SK-N-MC (cell line): ENCODE measurements at regions not wholly inside any gene's neighbourhood (a gene's known extent, or its start where the extent isn't known, plus 50 kb on each side); places are given as distances from the start of the nearest gene placed in this dataset.

Source experiments
- DNase-seq: peaks from one replicate; pipeline ENCODE4 v3.0.0-alpha.2; 2011; ENCODE audit warnings: low read depth, low spot score
- H3K27ac ChIP-seq: fragments of 200-600 bp; sonication (generic); 2 replicates; pipeline ENCODE4 v1.5.1; 2016; ENCODE audit warnings: mixed run types
- H3K36me3 ChIP-seq: fragments of 200-600 bp; sonication (generic); 2 replicates; pipeline ENCODE4 v1.6.1; 2017; ENCODE audit warnings: antibody characterized with exemption, low read length, mixed read lengths; ENCODE audit not compliant: insufficient read depth
- H3K4me3 ChIP-seq: fragments of 200-600 bp; sonication (generic); 2 replicates; pipeline ENCODE4 v1.5.1; 2016
- H3K9ac ChIP-seq: fragments of 200-600 bp; sonication (generic); 2 replicates; pipeline ENCODE4 v1.8.0; 2017; ENCODE audit warnings: mixed run types, mixed read lengths; ENCODE audit not compliant: insufficient read length
- H3K9me3 ChIP-seq: fragments of 200-600 bp; sonication (generic); 2 replicates; pipeline ENCODE4 v1.6.1; 2017; ENCODE audit warnings: low read depth, mild to moderate bottlenecking, antibody characterized with exemption, low read length, moderate library complexity, mixed read lengths
- EZH2 ChIP-seq: fragments of 200-600 bp; sonication (generic); IDR thresholded peaks from one replicate; pipeline ENCODE4 v1.6.1; 2017; ENCODE audit warnings: antibody characterized with exemption
- FOXP2 ChIP-seq: optimal IDR thresholded peaks from 2 replicates; pipeline ENCODE3; 2011; ENCODE audit warnings: mild to moderate bottlenecking, moderate library complexity; ENCODE audit not compliant: insufficient read depth; ENCODE audit errors: extremely low read length, control extremely low read depth
- POLR2AphosphoS5 ChIP-seq: IDR thresholded peaks from 2 replicates; pipeline ENCODE4 v1.6.1; 2012; ENCODE audit warnings: mild to moderate bottlenecking, low read depth, low read length, borderline replicate concordance

DNA sequence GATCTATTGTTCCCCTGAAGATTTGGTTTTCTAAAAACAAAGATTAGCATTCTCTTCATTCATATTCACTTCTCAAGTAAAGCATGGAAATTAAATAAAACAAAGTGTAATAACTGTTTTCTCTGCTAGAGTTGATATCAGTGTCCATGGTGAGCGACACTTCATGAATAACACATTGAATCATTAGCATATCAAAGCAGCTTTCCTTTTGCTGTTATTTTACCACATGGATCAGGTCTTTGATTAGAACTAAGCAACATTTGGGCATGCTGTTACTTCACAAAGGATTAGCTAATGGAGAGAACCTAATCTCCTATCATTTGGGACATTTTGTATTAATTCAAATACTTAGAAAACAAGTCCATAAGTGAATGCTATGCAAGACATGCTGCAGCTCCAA, 368.8 kb upstream of the CDH19 start:
- no peak overlapping the region for H3K4me3 ChIP-seq
- DNase-seq = no peak
- H3K9ac ChIP-seq = no peak overlapping the region
- H3K36me3 ChIP-seq = no peaks in the 10 kb centered on the region
- TF ChIP-seq FOXP2 (no peak), EZH2 (no peak), POLR2AphosphoS5 (no peak)
- H3K27ac ChIP-seq = no peak overlapping the region
- H3K9me3 ChIP-seq = no peaks in the 10 kb centered on the region

DNA sequence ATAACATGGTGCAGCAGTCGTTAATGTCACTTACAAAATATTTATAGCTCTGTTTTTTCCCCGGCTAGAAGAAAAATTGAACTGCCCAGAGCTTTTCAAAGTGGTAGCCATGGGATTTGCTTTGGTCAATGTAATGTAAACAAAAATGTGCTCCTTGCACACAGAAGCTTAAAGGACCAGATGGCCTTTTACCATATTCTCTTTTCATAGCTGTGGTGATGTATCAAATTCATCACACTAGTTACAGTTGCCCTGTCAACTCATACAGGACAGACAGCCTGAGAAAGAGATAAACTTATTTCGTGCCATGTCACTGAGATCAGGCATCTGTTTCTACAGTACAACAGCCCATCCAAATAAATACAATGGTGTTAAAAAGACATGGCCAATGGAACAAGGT, 368.1 kb upstream of the CDH19 start:
- DNase-seq = no peak
- TF ChIP-seq EZH2 = no peak
- no peak for TF ChIP-seq POLR2AphosphoS5
- TF ChIP-seq FOXP2 = no peak
- Histone ChIP-seq H3K9me3 (no peaks in the 10 kb centered on the region), H3K27ac (no peak overlapping the region), H3K4me3 (no peak overlapping the region), H3K9ac (no peak overlapping the region), H3K36me3 (no peaks in the 10 kb centered on the region)

DNA sequence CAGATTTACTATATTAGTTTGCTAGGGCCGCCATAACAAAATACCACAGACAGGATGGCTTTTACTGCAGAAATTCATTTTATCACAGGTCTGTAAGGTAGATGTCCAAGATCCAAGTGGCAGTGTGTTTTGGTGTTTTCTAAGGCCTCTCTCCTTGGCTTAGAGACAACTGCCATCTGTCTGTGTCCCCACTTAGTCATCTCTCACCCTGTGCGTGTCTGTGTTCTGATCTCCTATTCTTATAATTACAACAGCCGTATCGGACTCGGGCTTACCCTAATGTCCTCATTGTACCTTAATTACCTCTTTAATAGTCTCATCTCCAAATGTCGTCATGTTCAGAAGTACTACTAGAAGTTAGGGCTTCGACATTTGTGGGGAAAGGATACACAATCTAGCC, 362.3 kb upstream of the CDH19 start:
- Histone ChIP-seq H3K36me3 (no peaks in the 10 kb centered on the region), H3K27ac (no peak overlapping the region), H3K9ac (no peak overlapping the region), H3K9me3 (no peaks in the 10 kb centered on the region), H3K4me3 (no peak overlapping the region)
- no peak for DNase-seq
- TF ChIP-seq POLR2AphosphoS5 (no peak), EZH2 (no peak), FOXP2 (no peak)

DNA sequence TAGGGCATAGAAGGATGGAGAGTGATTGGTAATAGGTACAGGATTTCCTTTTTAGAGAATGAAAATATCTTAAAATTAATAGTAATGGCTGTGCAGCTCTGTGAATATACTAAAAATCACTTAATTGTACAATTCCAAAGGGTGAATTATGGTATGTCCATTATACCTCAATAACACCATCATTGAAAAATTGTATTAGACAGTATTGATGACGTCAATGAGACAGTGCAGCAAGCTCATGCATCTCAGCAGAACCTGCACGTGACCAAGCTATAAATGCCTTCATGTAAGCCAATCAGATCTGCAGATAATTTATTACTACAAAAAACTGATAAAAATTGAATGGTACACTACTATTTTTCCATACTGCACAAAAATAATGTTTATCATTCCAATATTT, 354.4 kb upstream of the CDH19 start:
- no peak for TF ChIP-seq EZH2
- TF ChIP-seq POLR2AphosphoS5 = no peak
- TF ChIP-seq FOXP2 = no peak
- H3K9me3 ChIP-seq = no peaks in the 10 kb centered on the region
- no peak overlapping the region for H3K27ac ChIP-seq
- H3K4me3 ChIP-seq = no peak overlapping the region
- no peaks in the 10 kb centered on the region for H3K36me3 ChIP-seq
- no peak overlapping the region for H3K9ac ChIP-seq
- DNase-seq = no peak

DNA sequence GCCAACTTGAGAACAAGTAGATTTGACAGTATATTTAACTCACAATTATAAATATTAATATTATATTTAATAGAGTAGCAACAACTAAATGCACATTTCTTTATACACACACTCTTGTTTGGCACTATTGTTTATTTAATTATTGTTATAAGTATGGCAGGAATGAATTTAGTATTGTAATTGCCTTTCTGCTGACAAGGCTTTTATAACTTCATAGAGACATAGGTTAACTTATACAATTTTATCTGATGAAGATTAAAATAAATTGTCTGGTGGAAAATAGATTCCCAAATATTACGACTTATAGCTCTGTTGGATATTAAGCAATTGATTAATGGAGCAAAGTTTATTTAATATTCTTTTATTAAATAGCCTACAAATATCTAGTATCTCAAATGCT, 347.9 kb upstream of the CDH19 start:
- DNase-seq = no peak
- Histone ChIP-seq H3K4me3 (no peak overlapping the region), H3K27ac (no peak overlapping the region), H3K9ac (no peak overlapping the region), H3K9me3 (no peaks in the 10 kb centered on the region), H3K36me3 (no peaks in the 10 kb centered on the region)
- TF ChIP-seq EZH2 = no peak
- no peak for TF ChIP-seq FOXP2

DNA sequence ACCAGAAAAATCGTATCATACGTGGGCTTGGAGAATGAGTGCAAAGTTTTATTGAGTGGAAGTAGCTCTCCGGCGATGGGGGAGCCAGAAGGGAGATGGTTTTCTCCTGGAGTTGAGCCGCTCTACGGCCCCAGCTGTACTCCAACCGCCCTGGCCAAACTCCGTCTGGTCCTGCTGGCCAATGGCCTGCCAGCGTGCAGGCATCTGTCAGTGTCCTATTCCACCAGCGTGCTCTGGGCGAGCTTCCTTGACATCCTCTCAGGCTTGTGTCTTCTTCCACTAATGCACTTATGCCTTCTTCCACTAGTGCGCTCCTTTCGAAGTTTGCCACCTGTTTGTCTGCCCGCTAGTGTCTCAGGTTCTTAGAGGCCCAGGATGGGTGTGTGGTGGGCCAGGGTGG, 345.5 kb upstream of the CDH19 start:
- no peak overlapping the region for H3K9ac ChIP-seq
- no peak for TF ChIP-seq EZH2
- TF ChIP-seq FOXP2 = no peak
- TF ChIP-seq POLR2AphosphoS5 = no peak
- no peak overlapping the region for H3K27ac ChIP-seq
- no peaks in the 10 kb centered on the region for H3K9me3 ChIP-seq
- H3K4me3 ChIP-seq = no peak overlapping the region
- H3K36me3 ChIP-seq = no peaks in the 10 kb centered on the region
- no peak for DNase-seq

DNA sequence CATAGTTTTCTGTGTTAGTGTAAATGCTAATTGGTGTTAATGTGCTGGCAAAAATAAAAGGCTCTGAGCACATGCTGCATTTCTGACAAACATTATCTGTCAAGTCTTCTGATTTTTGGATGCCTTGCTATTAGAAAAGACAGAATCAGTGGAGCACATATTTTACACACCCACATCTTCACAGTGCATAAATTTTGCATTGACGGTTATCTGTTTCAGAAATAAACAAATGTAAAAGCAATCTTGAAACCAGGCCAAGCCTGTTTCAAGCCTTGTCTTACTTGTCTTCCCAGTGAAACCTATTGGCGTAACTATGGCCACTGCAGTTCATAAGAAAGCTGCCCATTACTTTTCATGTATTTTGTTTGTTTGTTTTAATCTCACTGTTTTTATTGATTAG, 333.7 kb upstream of the CDH19 start:
- Histone ChIP-seq H3K4me3 (no peak overlapping the region), H3K27ac (no peak overlapping the region), H3K9me3 (0 out of 2 replicates have a peak, but pooled peaks cover 3% of the 10 kb centered on the region), H3K9ac (no peak overlapping the region), H3K36me3 (no peaks in the 10 kb centered on the region)
- no peak for TF ChIP-seq FOXP2
- no peak for TF ChIP-seq POLR2AphosphoS5
- no peak for TF ChIP-seq EZH2
- DNase-seq = no peak

DNA sequence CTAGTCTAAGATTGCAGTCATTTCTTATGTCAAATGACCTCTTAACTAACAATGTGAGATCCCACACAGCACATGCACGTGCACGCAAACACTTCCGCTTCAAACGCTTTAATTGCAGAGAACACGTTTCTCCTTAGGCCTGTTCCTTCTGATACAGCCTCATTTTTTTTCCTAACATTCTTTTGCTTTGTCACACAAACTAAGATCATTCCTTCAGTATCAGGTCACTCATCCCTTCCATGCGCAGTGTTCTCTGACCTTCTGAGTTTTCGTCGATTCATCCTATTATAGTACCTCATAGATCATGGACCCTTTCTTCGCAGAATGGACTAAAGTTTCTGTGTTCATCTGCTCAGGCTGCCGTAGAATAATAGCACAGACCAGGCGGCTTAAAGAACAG, 327.1 kb upstream of the CDH19 start:
- Histone ChIP-seq H3K27ac (no peak overlapping the region), H3K4me3 (no peak overlapping the region), H3K9ac (no peak overlapping the region), H3K36me3 (no peaks in the 10 kb centered on the region), H3K9me3 (no peaks in the 10 kb centered on the region)
- no peak for DNase-seq
- no peak for TF ChIP-seq EZH2
- no peak for TF ChIP-seq FOXP2
- no peak for TF ChIP-seq POLR2AphosphoS5

DNA sequence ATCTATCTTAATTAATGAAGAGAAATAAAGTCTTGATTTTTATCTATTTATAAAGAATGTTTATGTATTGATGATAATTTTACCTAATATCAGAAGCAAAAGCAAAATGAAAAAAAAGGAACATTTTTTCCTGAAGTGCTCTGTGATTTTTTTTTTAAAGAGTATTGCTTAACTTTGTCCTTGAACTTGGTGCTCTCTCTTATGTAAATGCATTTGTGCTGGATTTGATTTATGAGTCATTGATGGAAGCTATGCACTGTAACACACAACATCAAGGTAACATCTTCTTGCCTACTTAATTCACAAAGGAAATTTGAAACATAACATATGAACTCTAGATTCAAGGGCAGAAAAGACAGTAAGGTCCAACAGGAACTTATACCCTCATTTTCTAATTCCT, 312.9 kb upstream of the CDH19 start:
- H3K27ac ChIP-seq = no peak overlapping the region
- H3K9ac ChIP-seq = no peak overlapping the region
- H3K4me3 ChIP-seq = no peak overlapping the region
- no peaks in the 10 kb centered on the region for H3K9me3 ChIP-seq
- no peak for TF ChIP-seq POLR2AphosphoS5
- no peaks in the 10 kb centered on the region for H3K36me3 ChIP-seq
- DNase-seq = no peak
